ENCODE measurements at regions not wholly inside any gene's neighbourhood (a gene's known extent, or its start where the extent isn't known, plus 50 kb on each side); places are given as distances from the start of the nearest gene placed in this dataset.
"Not testable (repeated sequence)": the region's sequence is repeated elsewhere in the genome, so short reads cannot be mapped to it uniquely, and the experiment has no call there.

GRCh38 chr3:88283242-88283592 lies 133.5 kb downstream of the C3orf38 start:
- Histone ChIP-seq H3K27me3 (no peaks in the 10 kb centered on the region), H3K36me3 (no peaks in the 10 kb centered on the region), H3K9ac (ENCODE audit: low read depth in 2 of 2, low read length in 2 of 2) (no peak overlapping the region), H3K27ac (no peak overlapping the region), H3K4me1 (no peaks in the 10 kb centered on the region), H3K9me3 (no peaks in the 10 kb centered on the region), H3K4me3 (no peak overlapping the region)
- no peak for DNase-seq
- no peak for TF ChIP-seq CTCF (IDR thresholded peaks at IDR 0.05)
- intact Hi-C loops (cut with DNase I), result no loop called here

GRCh38 chr3:88291486-88291885 lies 141.7 kb downstream of the C3orf38 start:
- Histone ChIP-seq H3K9ac (ENCODE audit: low read depth in 2 of 2, low read length in 2 of 2) (no peak overlapping the region), H3K27ac (no peak overlapping the region), H3K36me3 (no peaks in the 10 kb centered on the region), H3K27me3 (no peaks in the 10 kb centered on the region), H3K4me3 (no peak overlapping the region), H3K4me1 (no peaks in the 10 kb centered on the region), H3K9me3 (no peaks in the 10 kb centered on the region)
- DNase-seq, result no peak
- intact Hi-C loops (cut with DNase I), result no loop called here
- no peak for TF ChIP-seq CTCF (IDR thresholded peaks at IDR 0.05)

GRCh38 chr3:88298189-88298588 lies 148.4 kb downstream of the C3orf38 start:
- TF ChIP-seq CTCF (IDR thresholded peaks at IDR 0.05), result no peak
- no peaks in the 10 kb centered on the region for H3K27me3 ChIP-seq

GRCh38 chr3:88301273-88301995 lies 151.7 kb downstream of the C3orf38 start:
- Histone ChIP-seq H3K27ac (no peak overlapping the region), H3K36me3 (no peaks in the 10 kb centered on the region), H3K9me3 (no peaks in the 10 kb centered on the region), H3K4me3 (no peak overlapping the region), H3K9ac (ENCODE audit: low read depth in 2 of 2, low read length in 2 of 2) (no peak overlapping the region), H3K27me3 (no peaks in the 10 kb centered on the region), H3K4me1 (no peaks in the 10 kb centered on the region)
- intact Hi-C loops (cut with DNase I), result no loop called here
- no peak for TF ChIP-seq CTCF (IDR thresholded peaks at IDR 0.05)
- DNase-seq, result no peak

More at GRCh38 chr3:88298189-88298588, 148.4 kb downstream of the C3orf38 start:
- DNase-seq, result peak; percentile 25
- H3K36me3 ChIP-seq, result no peaks in the 10 kb centered on the region
- H3K4me3 ChIP-seq, result no peak overlapping the region
- peak overlapping the region; percentile 45 for H3K27ac ChIP-seq
- H3K9me3 ChIP-seq, result no peaks in the 10 kb centered on the region
- no peaks in the 10 kb centered on the region for H3K4me1 ChIP-seq
- H3K9ac ChIP-seq (ENCODE audit: low read depth in 2 of 2, low read length in 2 of 2), result no peak overlapping the region
- intact Hi-C loops (cut with DNase I), result no loop called here

- Histone ChIP-seq H3K9ac (ENCODE audit: low read depth in 2 of 2, low read length in 2 of 2) (no peak overlapping the region), H3K27me3 (no peaks in the 10 kb centered on the region), H3K4me1 (no peaks in the 10 kb centered on the region), H3K4me3 (no peak overlapping the region), H3K27ac (no peak overlapping the region), H3K9me3 (no peaks in the 10 kb centered on the region), H3K36me3 (no peaks in the 10 kb centered on the region)
- intact Hi-C loops (cut with DNase I), result no loop called here
- no peak for DNase-seq
- TF ChIP-seq CTCF (IDR thresholded peaks at IDR 0.05), result no peak
Observed at GRCh38 chr3:88301996-88302393, 152.2 kb downstream of the C3orf38 start.

GRCh38 chr3:88303331-88303904 lies 153.7 kb downstream of the C3orf38 start:
- intact Hi-C loops (cut with DNase I); H3K4me1 ChIP-seq; H3K36me3 ChIP-seq; H3K27ac ChIP-seq; H3K9ac ChIP-seq (ENCODE audit: low read depth in 2 of 2, low read length in 2 of 2); H3K27me3 ChIP-seq; H3K9me3 ChIP-seq; DNase-seq; H3K4me3 ChIP-seq: not testable (repeated sequence)
